COLO829 (cell line): ENCODE measurements at regions not wholly inside any gene's neighbourhood (a gene's known extent, or its start where the extent isn't known, plus 50 kb on each side); places are given as distances from the start of the nearest gene placed in this dataset.
"Not testable (repeated sequence)": the region's sequence is repeated elsewhere in the genome, so short reads cannot be mapped to it uniquely, and the experiment has no call there.

Experiments used
- DNase-seq: peaks from one replicate; pipeline ENCODE4 v3.0.0; 2012; ENCODE audit warnings: low spot score

GRCh38 chr11:69905611-69906452 is 86.6 kb upstream of the FGF3 start:
- no peak for DNase-seq

- no peak for DNase-seq
These were observed 87.3 kb upstream of the FGF3 start for GRCh38 chr11:69906453-69906907.

GRCh38 chr11:69907611-69908010 is 88.4 kb upstream of the FGF3 start:
- no peak for DNase-seq

GRCh38 chr11:69908511-69909220 is 89.5 kb upstream of the FGF3 start:
- no peak for DNase-seq

- DNase-seq, result no peak
These were observed 90.6 kb upstream of the FGF3 start for GRCh38 chr11:69909561-69910518.

- DNase-seq, result no peak
These were observed 91.5 kb upstream of the FGF3 start for GRCh38 chr11:69910519-69911309.

- DNase-seq, result no peak
These were observed 92.3 kb upstream of the FGF3 start for GRCh38 chr11:69911310-69912160.

- DNase-seq, result no peak
These were observed 93.1 kb upstream of the FGF3 start for GRCh38 chr11:69912161-69912910.

GRCh38 chr11:69912911-69913451 is 93.8 kb upstream of the FGF3 start:
- no peak for DNase-seq

- no peak for DNase-seq
These were observed 94.5 kb upstream of the FGF3 start for GRCh38 chr11:69913591-69914285.

GRCh38 chr11:69914286-69915150 is 95.3 kb upstream of the FGF3 start:
- no peak for DNase-seq

GRCh38 chr11:69915151-69915500 is 95.9 kb upstream of the FGF3 start:
- no peak for DNase-seq

GRCh38 chr11:69915501-69916250 is 96.5 kb upstream of the FGF3 start:
- DNase-seq, result peak; percentile 60

- not testable (repeated sequence) for DNase-seq
These were observed 97.0 kb upstream of the FGF3 start for GRCh38 chr11:69916251-69916649.

GRCh38 chr11:69916806-69917387 is 97.7 kb upstream of the FGF3 start:
- no peak for DNase-seq

- DNase-seq, result no peak
These were observed 98.3 kb upstream of the FGF3 start for GRCh38 chr11:69917529-69917928.
